HEK293T (cell line): ENCODE measurements at regions not wholly inside any gene's neighbourhood (a gene's known extent, or its start where the extent isn't known, plus 50 kb on each side); places are given as distances from the start of the nearest gene placed in this dataset.

Experiments
- ARNT ChIP-seq: fragments of 450-650 bp; IDR thresholded peaks from 2 replicates; pipeline ENCODE4 v1.6.1; 2017; ENCODE audit warnings: mild to moderate bottlenecking
- BHLHE40 ChIP-seq: fragments of 450-650 bp; IDR thresholded peaks from 2 replicates; pipeline ENCODE4 v1.6.1; 2016; ENCODE audit warnings: mild to moderate bottlenecking, moderate library complexity, borderline replicate concordance
- ELF4 ChIP-seq: fragments of 450-650 bp; IDR thresholded peaks from 2 replicates; pipeline ENCODE4 v1.6.1; 2017; ENCODE audit warnings: antibody characterized with exemption
- FOXA1 ChIP-seq: fragments of 450-650 bp; IDR thresholded peaks from 2 replicates; pipeline ENCODE4 v1.6.1; 2016; ENCODE audit warnings: mild to moderate bottlenecking
- FOXK2 ChIP-seq: fragments of 450-650 bp; IDR thresholded peaks from 2 replicates; pipeline ENCODE4 v1.6.1; 2016; ENCODE audit warnings: mild to moderate bottlenecking
- FOXM1 ChIP-seq: fragments of 450-650 bp; IDR thresholded peaks from 2 replicates; pipeline ENCODE4 v1.6.1; 2017; ENCODE audit warnings: mild to moderate bottlenecking, borderline replicate concordance
- HDGF ChIP-seq: fragments of 450-650 bp; IDR thresholded peaks from 2 replicates; pipeline ENCODE4 v1.6.1; 2017; ENCODE audit warnings: antibody characterized with exemption, borderline replicate concordance
- NFRKB ChIP-seq: fragments of 450-650 bp; IDR thresholded peaks from 2 replicates; pipeline ENCODE4 v1.6.1; 2016; ENCODE audit warnings: mild to moderate bottlenecking, moderate library complexity
- SUZ12 ChIP-seq: fragments of 450-650 bp; IDR thresholded peaks from 2 replicates; pipeline ENCODE4 v1.6.1; 2016; ENCODE audit warnings: mild to moderate bottlenecking
- TARDBP ChIP-seq: fragments of 450-650 bp; IDR thresholded peaks from 2 replicates; pipeline ENCODE4 v1.6.1; 2016
- ZNF384 ChIP-seq: fragments of 450-650 bp; IDR thresholded peaks from 2 replicates; pipeline ENCODE4 v1.6.1; 2016
- TF ChIP-seq, protein P1 (sequence below): fragments of 450-650 bp; IDR thresholded peaks from 2 replicates; pipeline ENCODE4 v1.6.1; 2016

DNA sequence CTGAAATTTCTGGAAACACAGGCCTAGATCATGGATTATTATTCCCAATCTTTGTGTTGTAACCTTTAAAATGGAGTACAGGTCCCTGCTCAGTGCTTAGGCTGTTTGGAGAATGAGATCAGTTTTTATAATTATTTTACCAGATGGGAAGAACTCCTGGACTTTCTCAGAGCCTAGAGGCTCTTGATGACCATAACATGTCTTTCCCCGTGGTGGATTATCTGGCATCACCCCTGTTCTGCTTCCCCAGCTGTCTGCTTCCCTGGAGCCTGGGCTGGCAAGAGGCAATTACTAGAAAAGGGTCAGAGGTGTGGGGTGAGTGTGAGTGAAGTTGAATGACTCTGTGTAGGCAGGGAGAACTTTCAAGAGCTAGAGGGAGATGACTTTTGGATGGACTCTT is 143.0 kb downstream of the CARTPT start:
- TF ChIP-seq, protein P1, sequence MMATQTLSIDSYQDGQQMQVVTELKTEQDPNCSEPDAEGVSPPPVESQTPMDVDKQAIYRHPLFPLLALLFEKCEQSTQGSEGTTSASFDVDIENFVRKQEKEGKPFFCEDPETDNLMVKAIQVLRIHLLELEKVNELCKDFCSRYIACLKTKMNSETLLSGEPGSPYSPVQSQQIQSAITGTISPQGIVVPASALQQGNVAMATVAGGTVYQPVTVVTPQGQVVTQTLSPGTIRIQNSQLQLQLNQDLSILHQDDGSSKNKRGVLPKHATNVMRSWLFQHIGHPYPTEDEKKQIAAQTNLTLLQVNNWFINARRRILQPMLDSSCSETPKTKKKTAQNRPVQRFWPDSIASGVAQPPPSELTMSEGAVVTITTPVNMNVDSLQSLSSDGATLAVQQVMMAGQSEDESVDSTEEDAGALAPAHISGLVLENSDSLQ, result no peak
- no peak for TF ChIP-seq SUZ12
- no peak for TF ChIP-seq FOXM1
- no peak for TF ChIP-seq ELF4
- TF ChIP-seq FOXA1, result no peak
- TF ChIP-seq TARDBP, result no peak
- no peak for TF ChIP-seq BHLHE40
- no peak for TF ChIP-seq FOXK2
- TF ChIP-seq ZNF384, result no peak
- no peak for TF ChIP-seq NFRKB
- no peak for TF ChIP-seq ARNT
- no peak for TF ChIP-seq HDGF
